HG02798 (cell line): ENCODE measurements at regions not wholly inside any gene's neighbourhood (a gene's known extent, or its start where the extent isn't known, plus 50 kb on each side); places are given as distances from the start of the nearest gene placed in this dataset.

Experiments used
- ATAC-seq: cut with Tn5 transposase; IDR thresholded peaks from one replicate; pipeline ENCODE4 v1.9.1; 2021; ENCODE audit warnings: mild to moderate bottlenecking; ENCODE audit not compliant: unreplicated experiment, poor library complexity

- no peak for ATAC-seq
Measured at GRCh38 chr10:78349911-78350663, 316.4 kb downstream of the RPS24 start.

GRCh38 chr10:78351283-78351682, 317.6 kb downstream of the RPS24 start:
- no peak for ATAC-seq

GRCh38 chr10:78351809-78352208, 318.1 kb downstream of the RPS24 start:
- no peak for ATAC-seq

GRCh38 chr10:78353636-78354035, 320.0 kb downstream of the RPS24 start:
- no peak for ATAC-seq

GRCh38 chr10:78354101-78354500, 320.4 kb downstream of the RPS24 start:
- no peak for ATAC-seq

GRCh38 chr10:78356291-78356900, 322.7 kb downstream of the RPS24 start:
- ATAC-seq = no peak

- ATAC-seq = no peak
Measured at GRCh38 chr10:78357141-78358063, 323.7 kb downstream of the RPS24 start.

GRCh38 chr10:78358351-78358750, 324.7 kb downstream of the RPS24 start:
- ATAC-seq = no peak

- ATAC-seq = no peak
Measured at GRCh38 chr10:78358982-78359381, 325.3 kb downstream of the RPS24 start.

GRCh38 chr10:78359640-78360091, 326.0 kb downstream of the RPS24 start:
- ATAC-seq = no peak

- no peak for ATAC-seq
Measured at GRCh38 chr10:78360284-78360683, 326.6 kb downstream of the RPS24 start.

- no peak for ATAC-seq
Measured at GRCh38 chr10:78361031-78361430, 327.4 kb downstream of the RPS24 start.

- ATAC-seq = no peak
Measured at GRCh38 chr10:78362406-78363022, 328.9 kb downstream of the RPS24 start.

GRCh38 chr10:78363190-78363589, 329.5 kb downstream of the RPS24 start:
- no peak for ATAC-seq

- ATAC-seq = no peak
Measured at GRCh38 chr10:78365694-78366093, 332.0 kb downstream of the RPS24 start.

- ATAC-seq = no peak
Measured at GRCh38 chr10:78366663-78367411, 333.2 kb downstream of the RPS24 start.

GRCh38 chr10:78367751-78368150, 334.1 kb downstream of the RPS24 start:
- ATAC-seq = no peak

- no peak for ATAC-seq
Measured at GRCh38 chr10:78371136-78371535, 337.5 kb downstream of the RPS24 start.

GRCh38 chr10:78372806-78373205, 339.1 kb downstream of the RPS24 start:
- no peak for ATAC-seq
